ENCODE measurements at regions not wholly inside any gene's neighbourhood (a gene's known extent, or its start where the extent isn't known, plus 50 kb on each side); places are given as distances from the start of the nearest gene placed in this dataset.

DNA sequence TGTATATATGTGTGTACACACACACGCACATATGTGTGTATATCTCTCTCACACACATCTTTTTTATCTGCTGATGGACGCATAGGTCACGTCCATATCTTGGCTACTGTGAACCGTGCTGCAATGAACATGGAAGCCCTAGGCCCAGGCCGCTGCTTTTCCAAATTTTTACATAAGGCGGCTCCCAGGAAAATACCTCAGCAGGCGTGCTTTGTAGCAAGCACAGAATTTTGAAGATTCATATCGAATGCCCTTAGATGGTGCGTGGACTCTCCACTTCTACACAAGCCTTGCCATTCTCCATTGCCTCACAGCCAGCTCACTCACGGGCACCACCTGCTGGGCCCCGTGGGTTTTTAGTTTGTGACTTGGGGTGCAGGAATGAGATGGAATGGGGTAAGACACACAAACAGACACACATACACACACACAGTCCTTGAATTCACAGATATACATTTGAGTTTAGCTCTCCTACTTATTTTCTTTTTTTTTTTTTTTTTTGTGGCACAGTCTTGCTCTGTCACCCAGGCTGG is 57.9 kb upstream of the RNF32 start (continued):
- no peak for TF ChIP-seq ZNF512B (CRISPR knock-in tag; IDR thresholded peaks at IDR 0.05; ENCODE audit: borderline replicate concordance)

- no peak for FAIRE-seq
- intact Hi-C loops (cut with micrococcal nuclease; ENCODE audit: unreplicated experiment): no loop called here
- H3K4me1 ChIP-seq (ENCODE audit: insufficient read depth, low read length): peaks cover 20% of the 10 kb centered on the region; the same call in 1 of the 2 replicates
- ATAC-seq: no peak
- POLR2A ChIA-PET: no interaction called here
- CTCF ChIA-PET (ENCODE audit: low intra/inter-chr PET ratio, low total read pairs): no interaction called here
- no peak for DNase-seq (ENCODE audit: low spot score)
- H4K20me1 ChIP-seq (ENCODE audit: insufficient read depth, low read length): no peaks in the 10 kb centered on the region
- 95% methylated on average over 8 of the region's 8 CpGs for WGBS (ENCODE audit: low lambda C conversion rate)
- no peak overlapping the region for H3K9ac ChIP-seq (ENCODE audit: insufficient read depth, low read depth, low read length)
- TF ChIP-seq STAG1 (CRISPR knock-in tag; IDR thresholded peaks at IDR 0.05): no peak
- no peak for TF ChIP-seq ZNF792 (CRISPR knock-in tag; IDR thresholded peaks at IDR 0.05)
- TF ChIP-seq FOXM1 (CRISPR knock-in tag; IDR thresholded peaks at IDR 0.05): no peak
- no peak for TF ChIP-seq ZNF101 (CRISPR knock-in tag; IDR thresholded peaks at IDR 0.05; ENCODE audit: borderline replicate concordance, low read depth)
- no peak for TF ChIP-seq ZNF672 (CRISPR knock-in tag; IDR thresholded peaks at IDR 0.05)
- no peak for TF ChIP-seq ZNF33B (CRISPR knock-in tag; IDR thresholded peaks at IDR 0.05)
- TF ChIP-seq FOXK1 (CRISPR knock-in tag; IDR thresholded peaks at IDR 0.05; ENCODE audit: borderline replicate concordance, low read depth): no peak
- TF ChIP-seq, protein P1, sequence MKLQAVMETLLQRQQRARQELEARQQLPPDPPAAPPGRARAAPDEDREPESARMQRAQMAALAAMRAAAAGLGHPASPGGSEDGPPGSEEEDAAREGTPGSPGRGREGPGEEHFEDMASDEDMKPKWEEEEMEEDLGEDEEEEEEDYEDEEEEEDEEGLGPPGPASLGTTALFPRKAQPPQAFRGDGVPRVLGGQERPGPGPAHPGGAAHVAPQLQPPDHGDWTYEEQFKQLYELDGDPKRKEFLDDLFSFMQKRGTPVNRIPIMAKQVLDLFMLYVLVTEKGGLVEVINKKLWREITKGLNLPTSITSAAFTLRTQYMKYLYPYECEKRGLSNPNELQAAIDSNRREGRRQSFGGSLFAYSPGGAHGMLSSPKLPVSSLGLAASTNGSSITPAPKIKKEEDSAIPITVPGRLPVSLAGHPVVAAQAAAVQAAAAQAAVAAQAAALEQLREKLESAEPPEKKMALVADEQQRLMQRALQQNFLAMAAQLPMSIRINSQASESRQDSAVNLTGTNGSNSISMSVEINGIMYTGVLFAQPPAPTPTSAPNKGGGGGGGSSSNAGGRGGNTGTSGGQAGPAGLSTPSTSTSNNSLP (IDR thresholded peaks at IDR 0.05; ENCODE audit: low read depth, low read length): no peak
- TF ChIP-seq ZSCAN21 (CRISPR knock-in tag; IDR thresholded peaks at IDR 0.05; ENCODE audit: borderline replicate concordance): no peak
- TF ChIP-seq SSRP1 (CRISPR knock-in tag; IDR thresholded peaks at IDR 0.05): no peak
- TF ChIP-seq ZBTB46 (CRISPR knock-in tag; IDR thresholded peaks at IDR 0.05; ENCODE audit: borderline replicate concordance): no peak
- TF ChIP-seq ASH2L (IDR thresholded peaks at IDR 0.05; ENCODE audit: insufficient read length, low read depth, low read length): no peak
- no peaks in the 10 kb centered on the region for H3K9me3 ChIP-seq (ENCODE audit: low read length)
- H3K36me3 ChIP-seq (replicated peaks in 1 of 2; ENCODE audit: control insufficient read depth in 1 of 2, insufficient read depth in 2 of 2, low read length in 2 of 2): no peaks in the 10 kb centered on the region
- no peak overlapping the region for H3K4me3 ChIP-seq (replicated peaks in 1 of 3; ENCODE audit: insufficient read depth in 1 of 3, low read depth in 2 of 3, low read length in 3 of 3)
- no peak overlapping the region for H2AFZ ChIP-seq (ENCODE audit: low read length)
- no peak overlapping the region for H3K4me2 ChIP-seq (ENCODE audit: low read depth, low read length)
- no TSS peak for BruUV-seq (replicated peaks)
- H3K79me2 ChIP-seq (ENCODE audit: insufficient read depth, low read length): no peaks in the 10 kb centered on the region
- H3K27ac ChIP-seq (ENCODE audit: extremely low read length, insufficient read depth, low read length): no peak overlapping the region
- in situ Hi-C loops (cut with HindIII; ENCODE audit: extremely low pct_ligation_motif_present, low pct_unique_long_range_greater_than_20kb): no loop called here
- no peaks in the 10 kb centered on the region for H3K27me3 ChIP-seq (ENCODE audit: control insufficient read depth in 1 of 2, insufficient read depth in 2 of 2, low read length in 2 of 2)
Observed at GRCh38 chr7:156580036-156580435, 60.5 kb upstream of the RNF32 start.

All from HepG2 (cell line).